Activated naive CD4-positive, alpha-beta T cell treated with anti-CD3 and anti-CD28 coated beads, Interleukin-2, amount 50 U/mL, for 24 hours (primary cell): ENCODE measurements at regions not wholly inside any gene's neighbourhood (a gene's known extent, or its start where the extent isn't known, plus 50 kb on each side); places are given as distances from the start of the nearest gene placed in this dataset.

Source experiments
- H3K27ac Mint-ChIP-seq: one replicate; pipeline ENCODE4 v1.8.0; 2021; ENCODE audit warnings: mild to moderate bottlenecking, mixed read lengths
- H3K27me3 Mint-ChIP-seq: one replicate; pipeline ENCODE4 v1.8.0; 2021; ENCODE audit warnings: mixed read lengths
- H3K36me3 Mint-ChIP-seq: one replicate; pipeline ENCODE4 v1.8.0; 2021; ENCODE audit warnings: mixed read lengths
- H3K4me1 Mint-ChIP-seq: one replicate; pipeline ENCODE4 v1.8.0; 2021; ENCODE audit warnings: mixed read lengths
- H3K4me3 Mint-ChIP-seq: one replicate; pipeline ENCODE4 v1.8.0; 2021; ENCODE audit warnings: mild to moderate bottlenecking, mixed read lengths
- H3K9me3 Mint-ChIP-seq: one replicate; pipeline ENCODE4 v1.8.0; 2021; ENCODE audit warnings: mixed read lengths

GRCh38 chr13:57784633-57785032 is 153.1 kb downstream of the PCDH17 start:
- no peak overlapping the region for H3K4me3 Mint-ChIP-seq

GRCh38 chr13:57787058-57787791 is 155.7 kb downstream of the PCDH17 start:
- Mint-ChIP-seq H3K27ac (no peak overlapping the region), H3K4me1 (no peaks in the 10 kb centered on the region), H3K36me3 (no peaks in the 10 kb centered on the region), H3K4me3 (no peak overlapping the region), H3K9me3 (peaks cover 3% of the 10 kb centered on the region), H3K27me3 (no peaks in the 10 kb centered on the region)

More at GRCh38 chr13:57784633-57785032, 153.1 kb downstream of the PCDH17 start:
- H3K4me1 Mint-ChIP-seq, result no peaks in the 10 kb centered on the region
- H3K9me3 Mint-ChIP-seq, result peaks cover 3% of the 10 kb centered on the region
- no peaks in the 10 kb centered on the region for H3K27me3 Mint-ChIP-seq
- no peaks in the 10 kb centered on the region for H3K36me3 Mint-ChIP-seq
- H3K27ac Mint-ChIP-seq, result no peak overlapping the region

DNA sequence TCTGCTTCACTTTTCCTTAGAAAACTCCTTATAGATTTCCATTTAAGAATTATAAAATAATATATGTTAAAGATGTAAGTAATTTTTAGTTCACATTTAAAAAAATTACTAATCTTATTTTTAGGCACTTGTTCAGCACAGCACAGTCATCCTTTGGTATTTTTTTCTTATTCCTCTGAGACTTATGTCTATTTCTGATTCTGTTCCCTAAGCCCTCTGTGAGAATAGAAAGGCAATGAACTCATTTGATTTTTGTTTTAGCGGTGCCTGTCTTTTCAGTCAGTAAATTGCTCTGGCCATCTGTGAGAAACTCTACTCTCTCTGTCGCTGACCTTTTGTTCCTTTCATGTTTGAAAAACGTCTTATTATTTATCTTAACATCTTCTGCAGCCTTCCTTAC is 168.1 kb downstream of the PCDH17 start:
- Mint-ChIP-seq H3K9me3 (peaks cover 5% of the 10 kb centered on the region), H3K27me3 (no peaks in the 10 kb centered on the region), H3K27ac (no peak overlapping the region), H3K4me3 (no peak overlapping the region), H3K4me1 (no peaks in the 10 kb centered on the region), H3K36me3 (no peaks in the 10 kb centered on the region)

DNA sequence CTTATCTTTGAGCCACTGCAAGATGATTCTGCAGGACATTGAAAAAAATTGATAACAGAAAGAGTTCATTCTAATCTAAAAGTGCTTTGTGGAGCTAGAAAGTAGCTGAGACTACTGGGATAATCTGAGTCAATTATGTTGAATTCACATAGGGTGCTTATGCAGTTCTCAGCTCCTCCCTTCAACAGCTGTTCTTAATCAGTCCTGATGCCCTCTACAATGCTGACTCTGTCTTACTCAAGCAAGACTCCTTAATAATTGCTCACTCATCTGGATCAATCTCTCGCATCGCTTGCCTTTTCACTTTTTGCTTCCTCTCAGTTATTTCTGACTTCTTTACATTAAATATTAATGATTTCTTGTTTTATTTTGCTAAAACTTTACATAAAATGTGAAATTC is 182.1 kb downstream of the PCDH17 start:
- H3K27me3 Mint-ChIP-seq, result no peaks in the 10 kb centered on the region
- H3K4me3 Mint-ChIP-seq, result no peak overlapping the region
- no peaks in the 10 kb centered on the region for H3K4me1 Mint-ChIP-seq
- H3K27ac Mint-ChIP-seq, result no peak overlapping the region
- H3K9me3 Mint-ChIP-seq, result peaks cover 13% of the 10 kb centered on the region
- H3K36me3 Mint-ChIP-seq, result no peaks in the 10 kb centered on the region

DNA sequence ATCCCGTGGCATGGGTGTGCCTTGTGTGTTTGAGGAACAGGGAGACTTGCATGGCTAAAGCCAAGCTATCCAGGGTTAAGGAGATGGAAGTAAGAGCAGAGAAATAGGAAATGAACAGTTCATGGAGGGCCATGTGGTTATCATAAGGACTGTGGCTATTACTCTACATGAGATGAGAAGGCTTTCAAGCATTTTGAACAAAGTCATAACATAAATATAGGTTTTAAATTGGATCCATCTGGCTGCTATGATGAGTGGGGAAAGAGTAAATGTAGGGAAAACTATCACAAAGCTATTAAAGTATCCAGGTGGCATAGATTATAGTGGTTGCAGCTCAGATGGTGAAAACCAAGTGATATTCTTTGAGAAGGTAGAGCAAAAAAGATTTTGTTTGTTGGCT is 184.1 kb downstream of the PCDH17 start:
- no peaks in the 10 kb centered on the region for H3K4me1 Mint-ChIP-seq
- H3K36me3 Mint-ChIP-seq, result no peaks in the 10 kb centered on the region
- H3K4me3 Mint-ChIP-seq, result no peak overlapping the region
- H3K9me3 Mint-ChIP-seq, result peaks cover 7% of the 10 kb centered on the region
- no peaks in the 10 kb centered on the region for H3K27me3 Mint-ChIP-seq
- H3K27ac Mint-ChIP-seq, result no peak overlapping the region

DNA sequence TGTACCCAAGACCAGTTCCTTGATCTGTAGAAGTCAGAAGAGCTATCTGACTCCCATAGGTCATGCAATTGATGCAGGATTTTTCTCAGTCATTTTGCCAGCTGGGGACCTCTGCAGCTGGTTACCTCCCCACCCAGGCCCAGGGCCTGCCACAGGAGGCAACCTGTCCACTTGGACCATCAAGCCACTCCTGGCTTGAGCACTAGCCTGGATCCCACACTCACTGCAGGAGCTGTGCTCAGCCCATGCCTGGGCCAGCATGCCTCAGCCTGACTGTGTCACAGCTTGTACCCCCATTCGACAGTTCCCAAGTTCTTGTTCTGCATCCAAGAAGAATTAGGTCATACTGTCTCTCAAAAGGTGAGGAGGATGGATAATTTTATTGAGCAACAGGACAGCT is 189.4 kb downstream of the PCDH17 start:
- no peaks in the 10 kb centered on the region for H3K36me3 Mint-ChIP-seq
- no peak overlapping the region for H3K27ac Mint-ChIP-seq

GRCh38 chr13:57823704-57824103 is 192.2 kb downstream of the PCDH17 start:
- no peak overlapping the region for H3K27ac Mint-ChIP-seq
- no peaks in the 10 kb centered on the region for H3K9me3 Mint-ChIP-seq
- H3K4me1 Mint-ChIP-seq, result no peaks in the 10 kb centered on the region
- H3K4me3 Mint-ChIP-seq, result no peak overlapping the region
- H3K36me3 Mint-ChIP-seq, result no peaks in the 10 kb centered on the region
- no peaks in the 10 kb centered on the region for H3K27me3 Mint-ChIP-seq

More for the DNA sequence above, 189.4 kb downstream of the PCDH17 start:
- H3K4me3 Mint-ChIP-seq, result no peak overlapping the region
- no peaks in the 10 kb centered on the region for H3K4me1 Mint-ChIP-seq
- no peaks in the 10 kb centered on the region for H3K27me3 Mint-ChIP-seq
- H3K9me3 Mint-ChIP-seq, result no peaks in the 10 kb centered on the region

GRCh38 chr13:57824121-57824520 is 192.6 kb downstream of the PCDH17 start:
- no peaks in the 10 kb centered on the region for H3K36me3 Mint-ChIP-seq
- no peaks in the 10 kb centered on the region for H3K9me3 Mint-ChIP-seq

GRCh38 chr13:57825066-57825465 is 193.5 kb downstream of the PCDH17 start:
- Mint-ChIP-seq H3K27me3 (no peaks in the 10 kb centered on the region), H3K4me3 (no peak overlapping the region), H3K9me3 (no peaks in the 10 kb centered on the region), H3K27ac (no peak overlapping the region), H3K4me1 (no peaks in the 10 kb centered on the region), H3K36me3 (no peaks in the 10 kb centered on the region)

More at GRCh38 chr13:57824121-57824520, 192.6 kb downstream of the PCDH17 start:
- H3K27ac Mint-ChIP-seq, result no peak overlapping the region
- no peak overlapping the region for H3K4me3 Mint-ChIP-seq
- no peaks in the 10 kb centered on the region for H3K27me3 Mint-ChIP-seq
- H3K4me1 Mint-ChIP-seq, result no peaks in the 10 kb centered on the region

GRCh38 chr13:57829496-57829895 is 198.0 kb downstream of the PCDH17 start:
- no peak overlapping the region for H3K4me3 Mint-ChIP-seq
- H3K4me1 Mint-ChIP-seq, result no peaks in the 10 kb centered on the region
- H3K9me3 Mint-ChIP-seq, result peaks cover 11% of the 10 kb centered on the region
- H3K27me3 Mint-ChIP-seq, result no peaks in the 10 kb centered on the region
- no peak overlapping the region for H3K27ac Mint-ChIP-seq
- H3K36me3 Mint-ChIP-seq, result no peaks in the 10 kb centered on the region

DNA sequence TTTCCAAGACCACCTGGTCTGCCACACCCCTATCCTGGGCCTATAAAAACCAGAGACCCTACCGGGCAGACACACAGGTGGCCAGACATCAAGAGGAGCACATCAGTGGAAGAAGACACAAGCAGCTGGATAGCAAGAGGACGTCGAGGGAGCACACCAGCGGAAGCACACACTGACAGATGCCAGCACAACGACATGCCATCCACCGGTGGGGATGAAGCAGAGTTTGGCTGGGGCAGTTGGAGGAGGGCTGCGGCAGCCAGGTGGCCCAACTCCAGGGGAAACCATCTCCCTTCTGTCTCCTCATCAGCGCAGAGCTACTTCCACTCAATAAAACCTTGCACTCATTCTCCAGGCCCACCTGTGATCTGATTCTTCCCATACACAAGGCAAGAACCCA is 200.6 kb downstream of the PCDH17 start:
- Mint-ChIP-seq H3K9me3 (peaks cover 11% of the 10 kb centered on the region), H3K4me3 (no peak overlapping the region), H3K27me3 (no peaks in the 10 kb centered on the region), H3K4me1 (no peaks in the 10 kb centered on the region), H3K36me3 (no peaks in the 10 kb centered on the region), H3K27ac (no peak overlapping the region)

GRCh38 chr13:57837801-57838200 is 206.3 kb downstream of the PCDH17 start:
- H3K4me3 Mint-ChIP-seq, result no peak overlapping the region
- no peaks in the 10 kb centered on the region for H3K27me3 Mint-ChIP-seq
- H3K4me1 Mint-ChIP-seq, result no peaks in the 10 kb centered on the region
- H3K27ac Mint-ChIP-seq, result no peak overlapping the region
- H3K9me3 Mint-ChIP-seq, result peaks cover 11% of the 10 kb centered on the region
- no peaks in the 10 kb centered on the region for H3K36me3 Mint-ChIP-seq

DNA sequence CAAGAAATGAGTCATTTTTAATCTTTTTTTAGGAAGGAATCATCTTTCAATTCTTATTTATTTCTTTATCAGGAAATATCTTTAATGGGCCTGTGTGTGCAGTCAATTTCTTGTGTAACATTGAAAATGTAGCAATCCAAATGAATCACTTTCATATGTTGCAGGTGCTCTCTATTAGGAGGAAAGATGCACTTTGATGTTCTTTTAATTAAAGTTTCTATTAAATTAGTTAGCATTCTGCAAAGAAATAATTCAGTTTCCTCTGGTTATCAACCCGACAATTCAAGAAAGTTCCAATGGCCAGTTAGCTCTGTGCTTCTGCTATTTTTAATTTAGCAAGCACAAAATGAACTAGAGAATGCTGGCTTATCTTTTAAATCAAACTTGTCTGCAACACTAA is 212.0 kb downstream of the PCDH17 start:
- H3K36me3 Mint-ChIP-seq, result no peaks in the 10 kb centered on the region
- H3K27me3 Mint-ChIP-seq, result no peaks in the 10 kb centered on the region
- H3K4me1 Mint-ChIP-seq, result no peaks in the 10 kb centered on the region
- no peak overlapping the region for H3K4me3 Mint-ChIP-seq
- H3K27ac Mint-ChIP-seq, result no peak overlapping the region
- peaks cover 7% of the 10 kb centered on the region for H3K9me3 Mint-ChIP-seq

GRCh38 chr13:57846600-57847173 is 215.1 kb downstream of the PCDH17 start:
- Mint-ChIP-seq H3K4me3 (no peak overlapping the region), H3K4me1 (no peaks in the 10 kb centered on the region), H3K27ac (no peak overlapping the region), H3K36me3 (no peaks in the 10 kb centered on the region), H3K9me3 (peaks cover 12% of the 10 kb centered on the region), H3K27me3 (no peaks in the 10 kb centered on the region)

DNA sequence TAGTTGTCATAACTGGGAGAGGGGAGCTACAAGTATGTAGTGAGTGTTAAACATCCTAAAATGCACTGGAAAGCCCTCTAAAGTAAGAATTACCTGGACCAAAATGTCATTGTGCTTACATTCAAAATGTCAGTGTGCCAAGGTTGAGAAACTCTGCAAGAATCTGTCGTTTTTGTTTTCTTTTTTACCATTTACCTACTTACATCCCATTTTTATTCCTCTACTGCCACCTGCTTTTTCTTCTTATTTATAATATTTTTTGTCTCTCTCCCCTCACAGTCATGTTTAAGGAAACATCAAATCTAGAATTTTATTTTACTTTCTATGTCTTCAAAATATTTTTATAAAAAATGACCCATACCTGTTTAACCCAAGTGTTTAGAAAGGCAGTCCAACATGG is 226.4 kb downstream of the PCDH17 start:
- Mint-ChIP-seq H3K9me3 (no peaks in the 10 kb centered on the region), H3K27ac (no peak overlapping the region), H3K36me3 (no peaks in the 10 kb centered on the region), H3K27me3 (no peaks in the 10 kb centered on the region), H3K4me3 (no peak overlapping the region), H3K4me1 (no peaks in the 10 kb centered on the region)

- Mint-ChIP-seq H3K4me3 (no peak overlapping the region), H3K9me3 (no peaks in the 10 kb centered on the region), H3K36me3 (no peaks in the 10 kb centered on the region), H3K4me1 (no peaks in the 10 kb centered on the region), H3K27ac (no peak overlapping the region), H3K27me3 (no peaks in the 10 kb centered on the region)
Measured at GRCh38 chr13:57858376-57858775, 226.8 kb downstream of the PCDH17 start.

- H3K9me3 Mint-ChIP-seq, result peaks cover 4% of the 10 kb centered on the region
- no peaks in the 10 kb centered on the region for H3K36me3 Mint-ChIP-seq
- H3K4me3 Mint-ChIP-seq, result no peak overlapping the region
- H3K27me3 Mint-ChIP-seq, result no peaks in the 10 kb centered on the region
- no peak overlapping the region for H3K27ac Mint-ChIP-seq
- no peaks in the 10 kb centered on the region for H3K4me1 Mint-ChIP-seq
Measured at GRCh38 chr13:57862879-57863278, 231.3 kb downstream of the PCDH17 start.
